ENCODE measurements at regions not wholly inside any gene's neighbourhood (a gene's known extent, or its start where the extent isn't known, plus 50 kb on each side); places are given as distances from the start of the nearest gene placed in this dataset.

- ChIA-PET CTCF (no interaction called here), POLR2A (no interaction called here)
- no peak for DNase-seq (ENCODE audit: low read depth, low spot score)
- H3K4me3 ChIP-seq (ENCODE audit: low read depth, low read length), result no peak overlapping the region
- TF ChIP-seq CTCF (IDR thresholded peaks at IDR 0.05; ENCODE audit: insufficient read depth, low read length, missing control alignments), result no peak
Observed at GRCh38 chr11:134475951-134476350, 63.9 kb upstream of the B3GAT1 start.

GRCh38 chr11:134474942-134475341 lies 62.9 kb upstream of the B3GAT1 start:
- DNase-seq (ENCODE audit: low read depth, low spot score), result no peak
- no peak overlapping the region for H3K4me3 ChIP-seq (ENCODE audit: low read depth, low read length)
- POLR2A ChIA-PET, result no interaction called here
- TF ChIP-seq CTCF (IDR thresholded peaks at IDR 0.05; ENCODE audit: insufficient read depth, low read length, missing control alignments), result no peak
- CTCF ChIA-PET, result no interaction called here

GRCh38 chr11:134474070-134474860 lies 62.2 kb upstream of the B3GAT1 start:
- no peak for DNase-seq (ENCODE audit: low read depth, low spot score)
- no peak for TF ChIP-seq CTCF (IDR thresholded peaks at IDR 0.05; ENCODE audit: insufficient read depth, low read length, missing control alignments)
- no peak overlapping the region for H3K4me3 ChIP-seq (ENCODE audit: low read depth, low read length)
- POLR2A ChIA-PET, result no interaction called here
- CTCF ChIA-PET, result no interaction called here

- TF ChIP-seq CTCF (IDR thresholded peaks at IDR 0.05; ENCODE audit: insufficient read depth, low read length, missing control alignments), result no peak
- H3K4me3 ChIP-seq (ENCODE audit: low read depth, low read length), result no peak overlapping the region
- no peak for DNase-seq (ENCODE audit: low read depth, low spot score)
- CTCF ChIA-PET, result no interaction called here
- POLR2A ChIA-PET, result no interaction called here
Observed at GRCh38 chr11:134471716-134472455, 59.8 kb upstream of the B3GAT1 start.

GRCh38 chr11:134471087-134471715 lies 59.2 kb upstream of the B3GAT1 start:
- ChIA-PET POLR2A (no interaction called here), CTCF (no interaction called here)
- no peak for TF ChIP-seq CTCF (IDR thresholded peaks at IDR 0.05; ENCODE audit: insufficient read depth, low read length, missing control alignments)
- no peak overlapping the region for H3K4me3 ChIP-seq (ENCODE audit: low read depth, low read length)
- no peak for DNase-seq (ENCODE audit: low read depth, low spot score)

- no peak for DNase-seq (ENCODE audit: low read depth, low spot score)
- ChIA-PET POLR2A (no interaction called here), CTCF (no interaction called here)
- TF ChIP-seq CTCF (IDR thresholded peaks at IDR 0.05; ENCODE audit: insufficient read depth, low read length, missing control alignments), result no peak
- no peak overlapping the region for H3K4me3 ChIP-seq (ENCODE audit: low read depth, low read length)
Observed at GRCh38 chr11:134470238-134470637, 58.2 kb upstream of the B3GAT1 start.

Data from AG04449 (cell line).